IMR-90 (cell line): ENCODE measurements at regions not wholly inside any gene's neighbourhood (a gene's known extent, or its start where the extent isn't known, plus 50 kb on each side); places are given as distances from the start of the nearest gene placed in this dataset.

Experiments
- BHLHE40 ChIP-seq: fragments of 150-350 bp; IDR thresholded peaks from 2 replicates; pipeline ENCODE4 v1.6.1; 2016; ENCODE audit warnings: mild to moderate bottlenecking, low read depth, low read length
- CEBPB ChIP-seq: IDR thresholded peaks from 2 replicates; pipeline ENCODE4 v1.6.1; 2012; ENCODE audit warnings: low read depth, low read length, improper control_type of control experiment
- FOS ChIP-seq: fragments of 150-350 bp; IDR thresholded peaks from 2 replicates; pipeline ENCODE4 v1.6.1; 2016; ENCODE audit warnings: low read depth, low read length
- MAFK ChIP-seq: IDR thresholded peaks from 2 replicates; pipeline ENCODE4 v1.6.1; 2012; ENCODE audit warnings: low read depth, low read length, improper control_type of control experiment
- MAZ ChIP-seq: IDR thresholded peaks from 2 replicates; pipeline ENCODE4 v1.6.1; 2012; ENCODE audit warnings: low read depth, mild to moderate bottlenecking, low read length, improper control_type of control experiment, moderate library complexity, borderline replicate concordance
- MXI1 ChIP-seq: IDR thresholded peaks from 2 replicates; pipeline ENCODE4 v1.6.1; 2012; ENCODE audit warnings: low read depth, mild to moderate bottlenecking, low read length, moderate library complexity, borderline replicate concordance
- NFE2L2 ChIP-seq: fragments of 150-350 bp; IDR thresholded peaks from 2 replicates; pipeline ENCODE4 v1.6.1; 2016; ENCODE audit warnings: low read depth, mild to moderate bottlenecking, low read length
- POLR2A ChIP-seq: IDR thresholded peaks from 2 replicates; pipeline ENCODE4 v1.6.1; 2012; ENCODE audit warnings: mild to moderate bottlenecking, low read depth, low read length
- RAD21 ChIP-seq: IDR thresholded peaks from 2 replicates; pipeline ENCODE4 v1.6.1; 2012; ENCODE audit warnings: low read length, improper control_type of control experiment
- RCOR1 ChIP-seq: IDR thresholded peaks from 2 replicates; pipeline ENCODE4 v1.6.1; 2012; ENCODE audit warnings: mild to moderate bottlenecking, low read length, improper control_type of control experiment; ENCODE audit not compliant: insufficient replicate concordance
- RFX5 ChIP-seq: IDR thresholded peaks from 2 replicates; pipeline ENCODE4 v1.8.0; 2012; ENCODE audit warnings: low read depth, mild to moderate bottlenecking, low read length, moderate library complexity
- SMC3 ChIP-seq: fragments of 150-350 bp; IDR thresholded peaks from 2 replicates; pipeline ENCODE4 v1.6.1; 2016; ENCODE audit warnings: low read depth, mild to moderate bottlenecking, antibody characterized with exemption, low read length, moderate library complexity
- USF2 ChIP-seq: fragments of 150-350 bp; IDR thresholded peaks from 2 replicates; pipeline ENCODE4 v1.6.1; 2017; ENCODE audit warnings: mild to moderate bottlenecking, antibody characterized with exemption, low read length, low read depth
- TF ChIP-seq, protein P1 (sequence below): conservative IDR thresholded peaks from 2 replicates; pipeline ENCODE4 v1.5.1; 2012; ENCODE audit warnings: mild to moderate bottlenecking, low read depth, low read length, improper control_type of control experiment

DNA sequence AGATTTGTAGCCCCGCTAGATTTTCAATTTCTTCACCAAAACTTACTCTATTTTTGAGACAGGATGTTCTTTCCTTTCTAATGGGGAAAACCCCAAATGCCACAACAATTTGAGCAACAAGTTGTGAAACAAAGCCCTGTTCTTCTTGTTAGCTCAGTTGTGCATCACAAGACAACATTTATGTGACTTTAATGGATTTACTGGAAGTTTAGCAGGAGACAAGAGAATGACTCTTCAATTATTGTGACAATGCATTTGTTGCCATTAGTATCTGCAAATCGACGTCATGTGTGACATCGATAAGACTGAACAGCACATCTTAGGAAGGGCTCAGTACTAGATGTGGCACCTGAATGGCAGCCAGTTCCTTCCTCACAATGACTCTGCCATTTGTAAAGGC, 1028.9 kb upstream of the TMEM132C start:
- TF ChIP-seq RFX5 (no peak), POLR2A (no peak), USF2 (no peak), FOS (no peak), CEBPB (no peak), BHLHE40 (no peak), MXI1 (no peak), RAD21 (no peak), SMC3 (no peak), MAZ (no peak), NFE2L2 (no peak), MAFK (no peak), RCOR1 (no peak)
- TF ChIP-seq, protein P1, sequence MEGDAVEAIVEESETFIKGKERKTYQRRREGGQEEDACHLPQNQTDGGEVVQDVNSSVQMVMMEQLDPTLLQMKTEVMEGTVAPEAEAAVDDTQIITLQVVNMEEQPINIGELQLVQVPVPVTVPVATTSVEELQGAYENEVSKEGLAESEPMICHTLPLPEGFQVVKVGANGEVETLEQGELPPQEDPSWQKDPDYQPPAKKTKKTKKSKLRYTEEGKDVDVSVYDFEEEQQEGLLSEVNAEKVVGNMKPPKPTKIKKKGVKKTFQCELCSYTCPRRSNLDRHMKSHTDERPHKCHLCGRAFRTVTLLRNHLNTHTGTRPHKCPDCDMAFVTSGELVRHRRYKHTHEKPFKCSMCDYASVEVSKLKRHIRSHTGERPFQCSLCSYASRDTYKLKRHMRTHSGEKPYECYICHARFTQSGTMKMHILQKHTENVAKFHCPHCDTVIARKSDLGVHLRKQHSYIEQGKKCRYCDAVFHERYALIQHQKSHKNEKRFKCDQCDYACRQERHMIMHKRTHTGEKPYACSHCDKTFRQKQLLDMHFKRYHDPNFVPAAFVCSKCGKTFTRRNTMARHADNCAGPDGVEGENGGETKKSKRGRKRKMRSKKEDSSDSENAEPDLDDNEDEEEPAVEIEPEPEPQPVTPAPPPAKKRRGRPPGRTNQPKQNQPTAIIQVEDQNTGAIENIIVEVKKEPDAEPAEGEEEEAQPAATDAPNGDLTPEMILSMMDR: no peak
